ENCODE measurements at regions not wholly inside any gene's neighbourhood (a gene's known extent, or its start where the extent isn't known, plus 50 kb on each side); places are given as distances from the start of the nearest gene placed in this dataset.

- in situ Hi-C loops (cut with MboI; ENCODE audit: low sequenced_read_pairs) (no loop called here), intact Hi-C loops (cut with micrococcal nuclease) (loop anchor here (10.0 kb wide), 1 partner anchor 1572 kb away; no protein-coding TSS in a partner anchor), dilution Hi-C loops (cut with HindIII; ENCODE audit: low sequenced_read_pairs, unreplicated experiment) (no loop called here)
- DNase-seq (no peak), ATAC-seq (ENCODE audit: low read depth) (no peak)
- POLR2A ChIA-PET (ENCODE audit: unreplicated experiment), result no interaction called here
- Histone ChIP-seq H3K79me1 (ENCODE audit: low read depth in 1 of 2, low read length in 2 of 2) (no peaks in the 10 kb centered on the region), H3K4ac (ENCODE audit: low read depth, low read length) (no peak overlapping the region), H2BK120ac (ENCODE audit: low read depth, low read length) (no peak overlapping the region), H2AK5ac (ENCODE audit: low read depth, low read length) (no peak overlapping the region), H3K4me2 (ENCODE audit: low read depth, low read length) (no peak overlapping the region), H3K9ac (ENCODE audit: low read depth, low read length) (no peak overlapping the region), H4K91ac (ENCODE audit: insufficient read depth, low read depth, low read length) (no peak overlapping the region), H3K23ac (ENCODE audit: low read depth, low read length) (no peak overlapping the region), H3K14ac (replicated peaks; ENCODE audit: low read depth, low read length) (no peak overlapping the region), H3K4me1 (ENCODE audit: control insufficient read depth, insufficient read depth, low read length) (no peaks in the 10 kb centered on the region), H3K27ac (ENCODE audit: insufficient read depth, low read length) (no peak overlapping the region), H3K56ac (ENCODE audit: extremely low read depth, insufficient read depth, low read length) (no peak overlapping the region), H2BK15ac (ENCODE audit: low read depth, low read length) (no peak overlapping the region), H4K8ac (ENCODE audit: low read depth in 2 of 2, low read length in 2 of 2) (no peak overlapping the region), H4K20me1 (ENCODE audit: insufficient read depth, low read length) (no peaks in the 10 kb centered on the region), H3K36me3 (ENCODE audit: control insufficient read depth, insufficient read depth, low read length) (no peaks in the 10 kb centered on the region), H2BK20ac (ENCODE audit: low read depth, low read length) (no peak overlapping the region), H2BK5ac (ENCODE audit: low read depth, low read length, poor library complexity, severe bottlenecking) (no peak overlapping the region), H2AFZ (replicated peaks; ENCODE audit: low read length, poor library complexity) (no peak overlapping the region), H3K4me3 (ENCODE audit: insufficient read depth, low read depth, low read length) (no peak overlapping the region), H3K27me3 (ENCODE audit: control insufficient read depth, insufficient read depth, low read length) (no peaks in the 10 kb centered on the region; the same call in 1 of the 2 replicates), H4K5ac (ENCODE audit: low read depth, low read length) (no peak overlapping the region), H3K9me1 (ENCODE audit: insufficient read depth, low read length) (no peaks in the 10 kb centered on the region), H3K18ac (ENCODE audit: low read depth, low read length) (no peak overlapping the region), H2AK9ac (replicated peaks; ENCODE audit: low read depth, low read length, poor library complexity) (no peak overlapping the region), H3K9me3 (ENCODE audit: control insufficient read depth, insufficient read depth, low read length) (no peaks in the 10 kb centered on the region)
- no CpG with 5 or more reads among the region's 3 CpGs for WGBS, 2 experiments (ENCODE audit: extremely low coverage in 2 of 2, insufficient read length in 1 of 2)
- TF ChIP-seq NFE2L2 (IDR thresholded peaks at IDR 0.05; ENCODE audit: low read depth, low read length) (no peak), POLR2A (IDR thresholded peaks at IDR 0.05; ENCODE audit: low read depth, low read length) (no peak), ELK1 (IDR thresholded peaks at IDR 0.05; ENCODE audit: borderline replicate concordance, low read depth, low read length) (no peak), MXI1 (IDR thresholded peaks at IDR 0.05; ENCODE audit: borderline replicate concordance, low read depth, low read length) (no peak), RAD21 (IDR thresholded peaks at IDR 0.05; ENCODE audit: low read length) (no peak), MAZ (IDR thresholded peaks at IDR 0.05; ENCODE audit: borderline replicate concordance, low read depth, low read length) (no peak), RFX5 (IDR thresholded peaks at IDR 0.05; ENCODE audit: low read depth, low read length) (no peak), SMC3 (IDR thresholded peaks at IDR 0.05; ENCODE audit: low read depth, low read length) (no peak), RCOR1 (IDR thresholded peaks at IDR 0.05; ENCODE audit: insufficient replicate concordance, low read length) (no peak)
- no TSS peak for BruUV-seq (replicated peaks)
- CTCF ChIA-PET, result no interaction called here
Measured at GRCh38 chr5:113673041-113673440, 159.5 kb downstream of the YTHDC2 start.
